ENCODE measurements at regions not wholly inside any gene's neighbourhood (a gene's known extent, or its start where the extent isn't known, plus 50 kb on each side); places are given as distances from the start of the nearest gene placed in this dataset.

- no peak for DNase-seq (ENCODE audit: low read depth in 2 of 3, low spot score in 1 of 3)
These were observed 105.2 kb upstream of the TMCC3 start for GRCh38 chr12:94755598-94755997.

GRCh38 chr12:94754653-94755052, 104.3 kb upstream of the TMCC3 start:
- no peak for DNase-seq (ENCODE audit: low read depth in 2 of 3, low spot score in 1 of 3)

GRCh38 chr12:94753036-94753679, 102.8 kb upstream of the TMCC3 start:
- no peak for DNase-seq (ENCODE audit: low read depth in 2 of 3, low spot score in 1 of 3)

GRCh38 chr12:94750864-94751263, 100.5 kb upstream of the TMCC3 start:
- no peak for DNase-seq (ENCODE audit: low read depth in 2 of 3, low spot score in 1 of 3)

- no peak for DNase-seq (ENCODE audit: low read depth in 2 of 3, low spot score in 1 of 3)
These were observed 99.5 kb upstream of the TMCC3 start for GRCh38 chr12:94749890-94750289.

GRCh38 chr12:94749455-94749854, 99.1 kb upstream of the TMCC3 start:
- no peak for DNase-seq (ENCODE audit: low read depth in 2 of 3, low spot score in 1 of 3)

GRCh38 chr12:94748726-94749421, 98.5 kb upstream of the TMCC3 start:
- DNase-seq (ENCODE audit: low read depth in 2 of 3, low spot score in 1 of 3) = no peak

GRCh38 chr12:94745562-94745961, 95.2 kb upstream of the TMCC3 start:
- DNase-seq (ENCODE audit: low read depth in 2 of 3, low spot score in 1 of 3) = no peak

GRCh38 chr12:94743174-94743573, 92.8 kb upstream of the TMCC3 start:
- DNase-seq (ENCODE audit: low read depth in 2 of 3, low spot score in 1 of 3) = no peak

- DNase-seq (ENCODE audit: low read depth in 2 of 3, low spot score in 1 of 3) = no peak
These were observed 90.4 kb upstream of the TMCC3 start for GRCh38 chr12:94740601-94741362.

GRCh38 chr12:94736820-94737219, 86.5 kb upstream of the TMCC3 start:
- DNase-seq (ENCODE audit: low read depth in 2 of 3, low spot score in 1 of 3) = no peak

GRCh38 chr12:94736004-94736403, 85.6 kb upstream of the TMCC3 start:
- DNase-seq (ENCODE audit: low read depth in 2 of 3, low spot score in 1 of 3) = no peak

GRCh38 chr12:94733727-94734126, 83.4 kb upstream of the TMCC3 start:
- DNase-seq (ENCODE audit: low read depth in 2 of 3, low spot score in 1 of 3) = no peak

- no peak for DNase-seq (ENCODE audit: low read depth in 2 of 3, low spot score in 1 of 3)
These were observed 82.1 kb upstream of the TMCC3 start for GRCh38 chr12:94732367-94732990.

- no peak for DNase-seq (ENCODE audit: low read depth in 2 of 3, low spot score in 1 of 3)
These were observed 81.5 kb upstream of the TMCC3 start for GRCh38 chr12:94731733-94732360.

- no peak for DNase-seq (ENCODE audit: low read depth in 2 of 3, low spot score in 1 of 3)
These were observed 80.5 kb upstream of the TMCC3 start for GRCh38 chr12:94730847-94731246.

GRCh38 chr12:94726236-94726835, 76.0 kb upstream of the TMCC3 start:
- no peak for DNase-seq (ENCODE audit: low read depth in 2 of 3, low spot score in 1 of 3)

GRCh38 chr12:94725375-94726168, 75.2 kb upstream of the TMCC3 start:
- no peak for DNase-seq (ENCODE audit: low read depth in 2 of 3, low spot score in 1 of 3)

- DNase-seq (ENCODE audit: low read depth in 2 of 3, low spot score in 1 of 3) = no peak
These were observed 72.3 kb upstream of the TMCC3 start for GRCh38 chr12:94722664-94723063.

GRCh38 chr12:94721173-94721572, 70.8 kb upstream of the TMCC3 start:
- DNase-seq (ENCODE audit: low read depth in 2 of 3, low spot score in 1 of 3) = no peak

Data from stimulated activated CD4-positive, alpha-beta T cell treated with anti-CD3 and anti-CD28 coated beads, Interleukin-12 subunit alpha, Interleukin-12 subunit beta, amount 100 ng/mL, for 48 hours (primary cell).